ENCODE measurements at regions not wholly inside any gene's neighbourhood (a gene's known extent, or its start where the extent isn't known, plus 50 kb on each side); places are given as distances from the start of the nearest gene placed in this dataset.

DNA sequence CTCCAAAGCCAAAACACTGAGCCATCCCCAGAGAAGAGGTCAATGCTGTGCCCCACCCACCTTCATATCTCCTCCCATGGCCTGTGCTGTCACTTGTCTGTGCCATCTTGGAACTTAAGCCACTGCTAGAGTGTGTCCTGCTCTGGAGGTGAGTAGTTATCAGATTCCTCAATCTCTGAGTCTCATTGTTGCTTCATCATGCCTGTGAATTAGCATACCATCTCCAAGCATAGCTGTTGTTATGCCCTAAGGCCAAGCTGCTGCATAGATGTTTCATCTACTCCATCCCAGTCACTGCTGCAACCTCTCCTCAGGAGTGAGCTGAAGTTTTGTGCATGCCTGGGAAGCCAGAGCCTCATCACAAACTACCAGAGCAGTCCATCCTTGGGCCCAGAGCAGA lies 349.0 kb downstream of the ZWINT start:
- intact Hi-C loops (cut with micrococcal nuclease) = no loop called here
- Histone ChIP-seq H3K9me3 (replicated peaks) (peaks cover 21% of the 10 kb centered on the region), H3K4me1 (no peaks in the 10 kb centered on the region), H3K4me3 (no peak overlapping the region), H3K27me3 (ENCODE audit: low read depth) (no peaks in the 10 kb centered on the region), H3K27ac (replicated peaks) (no peak overlapping the region), H3K36me3 (no peaks in the 10 kb centered on the region)
- TF ChIP-seq, protein P1, sequence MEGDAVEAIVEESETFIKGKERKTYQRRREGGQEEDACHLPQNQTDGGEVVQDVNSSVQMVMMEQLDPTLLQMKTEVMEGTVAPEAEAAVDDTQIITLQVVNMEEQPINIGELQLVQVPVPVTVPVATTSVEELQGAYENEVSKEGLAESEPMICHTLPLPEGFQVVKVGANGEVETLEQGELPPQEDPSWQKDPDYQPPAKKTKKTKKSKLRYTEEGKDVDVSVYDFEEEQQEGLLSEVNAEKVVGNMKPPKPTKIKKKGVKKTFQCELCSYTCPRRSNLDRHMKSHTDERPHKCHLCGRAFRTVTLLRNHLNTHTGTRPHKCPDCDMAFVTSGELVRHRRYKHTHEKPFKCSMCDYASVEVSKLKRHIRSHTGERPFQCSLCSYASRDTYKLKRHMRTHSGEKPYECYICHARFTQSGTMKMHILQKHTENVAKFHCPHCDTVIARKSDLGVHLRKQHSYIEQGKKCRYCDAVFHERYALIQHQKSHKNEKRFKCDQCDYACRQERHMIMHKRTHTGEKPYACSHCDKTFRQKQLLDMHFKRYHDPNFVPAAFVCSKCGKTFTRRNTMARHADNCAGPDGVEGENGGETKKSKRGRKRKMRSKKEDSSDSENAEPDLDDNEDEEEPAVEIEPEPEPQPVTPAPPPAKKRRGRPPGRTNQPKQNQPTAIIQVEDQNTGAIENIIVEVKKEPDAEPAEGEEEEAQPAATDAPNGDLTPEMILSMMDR (IDR thresholded peaks at IDR 0.05; ENCODE audit: borderline replicate concordance) = no peak
- DNase-seq = no peak

GRCh38 chr10:56003555-56003954 lies 357.5 kb downstream of the ZWINT start:
- TF ChIP-seq, protein P1 (IDR thresholded peaks at IDR 0.05; ENCODE audit: borderline replicate concordance) = no peak
- DNase-seq = no peak
- Histone ChIP-seq H3K9me3 (replicated peaks) (no peaks in the 10 kb centered on the region), H3K27me3 (ENCODE audit: low read depth) (no peaks in the 10 kb centered on the region), H3K4me3 (no peak overlapping the region), H3K36me3 (no peaks in the 10 kb centered on the region), H3K4me1 (no peaks in the 10 kb centered on the region), H3K27ac (replicated peaks) (no peak overlapping the region)
- intact Hi-C loops (cut with micrococcal nuclease) = no loop called here

- Histone ChIP-seq H3K4me3 (no peak overlapping the region), H3K27ac (replicated peaks) (no peak overlapping the region), H3K27me3 (ENCODE audit: low read depth) (no peaks in the 10 kb centered on the region), H3K36me3 (no peaks in the 10 kb centered on the region), H3K4me1 (no peaks in the 10 kb centered on the region), H3K9me3 (replicated peaks) (no peaks in the 10 kb centered on the region)
- no peak for DNase-seq
- TF ChIP-seq, protein P1 (IDR thresholded peaks at IDR 0.05; ENCODE audit: borderline replicate concordance) = no peak
- intact Hi-C loops (cut with micrococcal nuclease) = no loop called here
Observed at GRCh38 chr10:55989188-55989587, 371.9 kb downstream of the ZWINT start.

DNA sequence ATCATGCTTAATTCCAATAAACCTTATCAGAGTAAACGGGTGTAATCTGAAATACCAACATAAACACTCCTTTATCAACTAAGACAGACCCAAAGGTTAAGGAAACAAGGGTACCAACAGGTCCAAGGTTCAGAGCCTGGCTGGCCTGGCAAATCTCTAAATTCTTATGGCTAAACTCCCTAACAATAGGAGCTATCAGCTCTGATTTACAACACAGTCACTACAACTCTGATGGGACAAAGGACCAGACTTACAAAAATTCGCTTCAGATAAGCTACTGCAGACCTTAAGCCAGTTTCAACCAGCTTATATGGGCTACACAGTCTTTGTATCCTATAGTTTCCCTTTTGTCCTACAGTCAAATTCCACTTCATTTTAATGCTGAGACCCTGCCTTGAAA lies 381.9 kb downstream of the ZWINT start:
- Histone ChIP-seq H3K4me3 (no peak overlapping the region), H3K9me3 (replicated peaks) (no peaks in the 10 kb centered on the region), H3K36me3 (no peaks in the 10 kb centered on the region), H3K27me3 (ENCODE audit: low read depth) (no peaks in the 10 kb centered on the region), H3K27ac (replicated peaks) (no peak overlapping the region), H3K4me1 (no peaks in the 10 kb centered on the region)
- TF ChIP-seq, protein P1 (IDR thresholded peaks at IDR 0.05; ENCODE audit: borderline replicate concordance) = no peak
- DNase-seq = no peak
- intact Hi-C loops (cut with micrococcal nuclease) = no loop called here

- Histone ChIP-seq H3K27me3 (ENCODE audit: low read depth) (no peaks in the 10 kb centered on the region), H3K9me3 (replicated peaks) (peaks cover 5% of the 10 kb centered on the region), H3K4me3 (no peak overlapping the region), H3K4me1 (no peaks in the 10 kb centered on the region), H3K36me3 (no peaks in the 10 kb centered on the region), H3K27ac (replicated peaks) (no peak overlapping the region)
- intact Hi-C loops (cut with micrococcal nuclease) = no loop called here
- TF ChIP-seq, protein P1 (IDR thresholded peaks at IDR 0.05; ENCODE audit: borderline replicate concordance) = no peak
- DNase-seq = no peak
Observed at GRCh38 chr10:55966101-55966500, 395.0 kb downstream of the ZWINT start.

DNA sequence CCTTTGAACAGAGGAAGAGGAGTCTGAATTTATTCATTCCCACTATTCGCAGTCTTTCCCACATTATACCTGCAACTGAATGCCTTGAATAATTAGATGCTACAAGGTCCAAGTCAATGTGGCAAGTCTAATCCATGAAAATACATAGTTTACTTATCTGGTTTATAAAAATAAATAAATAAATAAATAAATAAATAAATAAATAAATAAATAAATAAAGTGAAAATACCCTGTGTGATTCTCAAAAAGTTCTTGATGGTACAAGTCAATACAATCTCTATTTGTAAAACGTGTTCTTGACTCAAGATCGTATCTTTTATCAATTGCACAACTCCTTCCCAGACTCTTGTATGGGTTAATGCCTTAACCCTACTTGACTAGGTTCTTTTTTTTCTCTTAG lies 417.7 kb downstream of the ZWINT start:
- Histone ChIP-seq H3K27me3 (ENCODE audit: low read depth) (no peaks in the 10 kb centered on the region), H3K9me3 (replicated peaks) (peaks cover 9% of the 10 kb centered on the region), H3K4me3 (no peak overlapping the region), H3K27ac (replicated peaks) (no peak overlapping the region), H3K4me1 (no peaks in the 10 kb centered on the region), H3K36me3 (no peaks in the 10 kb centered on the region)
- TF ChIP-seq, protein P1 (IDR thresholded peaks at IDR 0.05; ENCODE audit: borderline replicate concordance) = no peak
- DNase-seq = no peak
- intact Hi-C loops (cut with micrococcal nuclease) = no loop called here
